Hematopoietic multipotent progenitor cell (in vitro differentiated cells): ENCODE measurements at regions not wholly inside any gene's neighbourhood (a gene's known extent, or its start where the extent isn't known, plus 50 kb on each side); places are given as distances from the start of the nearest gene placed in this dataset.
A peak's percentile ranks its signal among the peaks of the same experiment; 100 is the strongest.

Source experiments
- DNase-seq, 3 donors: peaks; one replicate each; pipeline ENCODE4 v3.0.0-alpha.2; 2011 to 2015; ENCODE audit warnings: low read depth in 2 of 3, low spot score in 2 of 3

DNA sequence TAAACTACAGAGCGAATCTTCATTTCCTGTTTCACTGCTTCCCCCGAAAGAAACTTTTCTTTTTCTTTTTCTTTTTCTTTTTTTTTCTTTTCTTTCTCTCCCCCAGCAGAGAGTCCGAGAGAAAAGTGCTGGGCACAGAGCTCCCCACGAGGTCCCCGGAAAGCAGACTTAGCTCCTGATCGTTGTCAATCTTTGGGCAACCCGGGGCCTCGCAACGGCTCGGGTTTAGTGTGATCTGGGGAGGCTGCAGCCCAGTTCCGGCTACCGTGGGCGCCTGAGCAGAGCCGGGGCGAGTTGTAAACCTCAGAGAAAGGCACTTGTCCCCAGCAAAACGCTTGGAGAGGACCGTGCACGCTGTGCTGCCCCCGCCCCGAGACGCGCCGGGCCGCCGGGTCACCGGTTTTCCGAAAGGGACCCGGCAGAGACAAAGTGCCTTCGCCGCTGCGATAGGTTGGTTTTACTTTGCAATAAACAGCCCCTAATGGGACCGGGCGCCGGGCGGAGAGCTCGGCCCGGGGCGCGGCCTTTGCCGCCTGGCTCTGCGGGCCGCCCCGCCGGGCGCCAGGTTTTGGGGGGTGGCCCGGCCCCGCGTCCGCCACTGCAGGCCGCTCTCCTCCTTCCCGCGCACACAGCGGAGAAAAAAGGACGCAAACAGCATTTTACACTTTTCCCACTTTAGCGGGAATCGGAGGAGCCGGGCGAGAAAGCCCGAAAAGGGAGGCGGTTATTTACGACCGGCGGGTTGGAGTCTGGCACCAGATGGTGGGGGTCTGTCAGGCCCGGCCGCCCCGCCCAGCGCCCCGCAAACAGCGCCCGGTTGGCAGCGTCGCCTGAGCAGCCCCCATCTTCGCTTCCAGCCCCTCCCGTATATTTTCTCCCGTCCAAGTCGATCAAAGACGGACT is 136.0 kb downstream of the INSIG2 start:
- peak in 2 of 3 donors; percentile 22 to 38 for DNase-seq

DNA sequence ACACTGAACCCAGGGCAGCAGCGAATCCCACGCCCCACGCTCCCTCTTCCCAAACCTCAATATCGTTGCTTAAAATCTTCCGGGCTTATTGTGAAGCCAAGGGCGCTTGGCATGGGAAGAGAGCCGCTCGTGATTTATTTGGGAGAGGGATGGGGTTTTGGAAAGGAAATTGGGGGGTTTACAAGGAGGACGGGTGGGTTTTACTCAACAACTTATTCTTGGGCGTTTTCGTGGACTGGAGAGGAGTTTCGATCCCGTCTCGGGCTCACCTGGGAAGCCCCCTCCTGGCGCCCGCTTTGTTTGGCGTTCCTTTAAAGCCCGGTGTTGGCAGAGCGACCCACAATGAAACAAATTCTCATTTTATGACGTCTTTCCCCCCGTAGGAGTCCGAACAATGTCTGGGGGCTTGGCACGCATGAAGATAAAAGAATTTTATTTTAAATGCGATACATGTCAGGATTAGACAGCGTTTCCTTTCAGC is 135.3 kb downstream of the INSIG2 start:
- peak in 1 of 3 donors; percentile 15 for DNase-seq

DNA sequence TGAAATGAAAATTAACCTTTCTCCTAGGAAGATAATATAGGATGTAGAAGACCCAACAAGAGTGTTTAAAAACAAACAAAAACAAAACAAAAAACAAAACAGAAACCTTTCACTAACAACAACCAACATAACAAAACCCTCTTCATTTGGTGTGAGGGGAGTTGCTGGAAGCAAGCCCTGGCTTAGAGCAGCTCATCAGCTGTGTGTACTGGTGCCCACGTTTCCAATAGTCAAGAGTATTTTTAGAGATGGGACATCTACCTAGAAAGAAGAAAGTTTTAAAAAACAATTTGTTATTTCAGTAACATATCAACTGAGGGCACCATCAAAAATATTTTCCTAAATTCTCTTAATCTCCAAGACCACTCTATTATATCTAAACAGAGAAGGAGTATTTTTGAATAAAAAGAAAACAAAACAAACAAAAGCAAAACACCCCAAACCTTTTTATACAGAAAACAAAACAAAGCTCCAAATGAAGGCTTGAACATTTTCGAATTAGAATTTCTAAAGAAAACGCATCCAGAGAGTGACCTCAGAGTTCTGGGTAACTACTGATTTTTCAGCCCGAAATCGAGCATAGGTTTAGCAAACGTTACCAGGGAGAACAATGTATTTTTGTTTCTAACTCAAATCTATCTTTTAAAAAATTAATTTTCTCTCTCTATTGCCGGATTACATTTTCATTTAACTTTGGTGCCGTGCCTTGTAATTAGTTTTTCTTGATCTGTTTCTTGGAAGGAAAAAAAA is 134.6 kb downstream of the INSIG2 start:
- DNase-seq: peak in 1 of 3 donors; percentile 34

DNA sequence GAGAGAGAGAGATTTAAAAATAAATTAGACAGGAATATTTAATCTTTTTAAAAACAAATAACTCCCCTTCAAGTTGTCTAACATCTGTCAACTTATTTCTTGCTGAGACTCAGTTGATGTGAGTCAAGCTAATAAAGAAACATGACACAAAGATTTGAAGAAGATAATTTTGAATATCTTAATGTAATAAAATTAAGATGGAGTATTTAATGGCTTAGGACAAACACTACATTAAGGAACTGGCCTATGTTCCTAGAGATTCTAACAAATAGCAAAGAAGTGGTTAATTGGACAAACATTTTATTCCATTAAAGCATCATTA is 134.0 kb downstream of the INSIG2 start:
- DNase-seq: no peak

DNA sequence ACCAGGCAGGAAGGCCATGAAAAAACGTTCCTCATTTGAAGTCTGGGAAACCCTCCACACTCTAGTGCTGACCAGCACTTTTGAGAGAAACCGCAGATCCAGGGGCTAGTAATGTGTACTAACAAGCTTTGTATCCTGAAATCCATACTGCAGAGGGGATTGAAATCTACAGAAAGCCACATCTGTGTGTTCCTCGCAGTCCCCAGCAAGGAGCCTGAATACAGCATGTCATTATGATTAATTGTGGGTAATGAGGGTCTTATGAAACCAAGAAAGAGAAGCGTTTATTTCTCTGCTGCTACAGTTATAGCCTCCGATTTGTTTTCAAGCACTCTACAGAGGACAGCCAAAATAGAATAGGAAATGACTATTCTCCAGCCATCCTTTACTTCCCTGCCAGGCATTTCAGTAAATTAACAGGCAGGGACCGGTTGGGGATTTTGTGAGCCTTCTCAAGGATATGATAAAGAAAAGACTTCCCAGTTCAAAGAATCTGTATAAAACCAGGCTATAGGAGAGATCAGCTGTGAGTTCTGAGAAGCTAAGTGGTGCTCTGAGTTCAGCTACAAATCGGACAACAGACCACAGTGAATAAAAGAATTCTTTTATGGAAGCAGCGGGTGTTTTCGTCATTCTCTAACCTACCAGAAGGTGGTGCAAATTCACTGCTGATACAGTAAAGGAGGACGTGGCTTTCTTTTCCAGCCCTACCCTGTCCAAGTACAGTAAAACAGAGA is 133.4 kb downstream of the INSIG2 start:
- DNase-seq: peak in 2 of 3 donors; percentile 64 to 83

DNA sequence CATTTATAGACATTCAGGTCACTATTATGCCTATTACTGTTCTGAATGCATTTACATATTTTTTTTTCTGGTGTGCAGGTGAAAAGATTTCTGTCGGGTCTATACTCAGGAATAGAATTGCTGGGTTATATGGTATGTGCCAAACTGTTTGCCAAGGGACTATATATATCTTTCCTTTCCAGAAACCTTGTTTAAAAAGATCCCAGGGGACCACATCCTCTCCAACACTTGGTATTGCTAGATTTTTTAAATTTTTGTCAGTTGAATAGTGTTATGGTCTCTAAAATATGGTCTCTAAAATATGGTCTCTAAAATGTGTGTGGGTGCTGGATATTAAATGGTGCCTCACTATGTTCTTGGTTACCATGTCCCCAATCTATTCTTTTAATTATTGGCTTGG is 131.3 kb downstream of the INSIG2 start:
- DNase-seq: no peak

DNA sequence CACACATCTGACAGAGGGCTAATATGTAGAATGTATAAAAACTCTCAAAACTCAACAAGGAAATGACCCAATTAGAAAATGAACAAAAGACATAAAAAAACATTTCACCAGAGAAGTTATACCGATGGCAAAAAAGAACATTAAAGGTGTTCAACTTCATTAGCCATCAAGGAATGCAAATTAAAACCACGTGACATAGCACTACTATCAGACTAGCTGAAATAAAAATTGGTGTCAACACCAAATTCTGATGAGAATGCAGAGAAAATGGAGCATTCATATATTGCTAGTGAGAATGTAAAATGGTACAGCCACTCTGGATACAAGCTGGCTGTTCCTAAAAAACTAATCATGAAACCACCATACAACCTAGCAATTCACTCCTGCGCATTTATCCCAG is 128.0 kb downstream of the INSIG2 start:
- DNase-seq: no peak

DNA sequence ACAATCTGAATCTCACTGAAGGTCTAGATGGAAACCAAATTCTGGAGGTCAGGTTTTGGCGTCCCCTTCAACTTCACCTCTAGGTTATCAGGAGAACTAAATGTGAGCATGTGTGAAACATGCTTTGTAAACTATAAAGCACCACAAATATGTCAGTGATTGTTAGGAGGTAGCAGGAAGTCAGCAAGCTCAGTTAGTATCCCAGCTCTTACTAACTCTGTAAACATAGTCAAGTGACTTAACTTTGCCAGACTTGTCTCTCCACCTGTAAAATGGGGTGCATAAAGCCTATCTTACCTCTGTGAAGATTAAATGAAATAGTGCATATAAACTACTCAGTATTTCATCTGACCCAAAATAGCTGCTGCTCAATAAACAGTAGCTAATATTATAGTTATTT is 121.5 kb downstream of the INSIG2 start:
- DNase-seq: no peak

DNA sequence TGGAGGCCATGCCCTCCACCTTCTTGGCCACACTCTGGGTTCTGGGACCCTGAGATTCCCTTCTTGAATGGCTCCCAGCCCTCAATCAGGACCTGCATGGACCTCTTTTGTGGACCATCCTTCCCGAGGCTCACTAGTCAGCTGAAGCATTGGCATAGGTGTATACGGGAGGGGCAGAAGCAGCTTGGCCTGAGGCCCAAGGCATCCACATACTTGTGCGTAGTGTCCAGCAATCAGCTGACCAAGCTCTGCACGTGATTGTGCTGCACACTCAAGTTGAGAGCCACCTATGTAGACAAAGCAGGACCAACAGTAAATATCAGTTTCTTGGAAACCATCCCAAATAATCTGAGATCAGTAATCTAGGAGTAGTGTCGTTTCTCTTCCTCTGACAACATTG is 119.6 kb downstream of the INSIG2 start:
- DNase-seq: no peak

DNA sequence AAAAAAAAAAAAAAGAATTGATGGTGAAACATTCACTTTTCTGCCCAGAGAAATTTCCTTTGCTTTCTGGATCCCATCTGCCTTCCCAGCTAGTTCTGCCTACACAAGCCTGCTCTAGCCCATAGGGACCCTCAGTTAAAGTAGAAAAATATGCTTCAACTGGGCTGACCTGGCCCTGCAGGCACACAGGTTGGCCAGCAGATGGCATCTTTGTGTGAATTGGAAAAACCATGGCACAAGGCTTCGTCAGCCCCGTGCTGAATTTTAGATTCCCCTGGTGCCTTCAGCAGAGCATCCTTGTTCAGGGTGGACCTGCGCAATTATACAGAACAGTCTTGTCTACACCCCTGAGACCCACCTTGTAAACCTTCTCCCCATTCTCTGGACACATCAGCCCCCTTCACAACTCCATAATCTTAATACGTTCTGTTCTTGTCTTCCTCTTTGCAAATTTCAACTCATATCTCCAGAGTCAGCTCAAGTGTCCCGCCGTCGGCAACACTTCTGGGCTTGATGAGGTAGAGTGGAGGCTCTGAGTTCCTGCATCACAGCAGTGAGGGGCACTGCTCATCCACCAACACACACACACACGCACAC is 114.5 kb downstream of the INSIG2 start:
- peak in 2 of 3 donors; percentile 46 to 75 for DNase-seq

DNA sequence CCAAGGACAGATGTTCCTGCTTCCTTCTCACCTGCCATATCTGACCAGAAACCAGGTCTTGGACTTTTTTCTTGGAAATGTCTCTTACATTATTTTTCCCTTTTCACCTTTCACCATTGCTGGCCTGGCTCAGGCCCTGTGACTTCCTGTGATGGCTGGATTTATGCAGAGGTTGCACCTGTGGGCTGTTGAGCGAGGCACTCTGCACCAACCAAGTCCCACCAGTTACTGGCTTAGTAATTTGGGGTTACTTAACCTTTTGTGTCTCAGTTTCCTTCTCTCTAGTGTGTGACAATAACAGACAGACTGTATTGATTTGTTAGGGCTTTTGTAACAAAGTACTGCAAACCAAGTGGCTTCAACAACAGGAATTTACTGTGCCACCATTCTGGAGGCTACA is 110.0 kb downstream of the INSIG2 start:
- no peak for DNase-seq

DNA sequence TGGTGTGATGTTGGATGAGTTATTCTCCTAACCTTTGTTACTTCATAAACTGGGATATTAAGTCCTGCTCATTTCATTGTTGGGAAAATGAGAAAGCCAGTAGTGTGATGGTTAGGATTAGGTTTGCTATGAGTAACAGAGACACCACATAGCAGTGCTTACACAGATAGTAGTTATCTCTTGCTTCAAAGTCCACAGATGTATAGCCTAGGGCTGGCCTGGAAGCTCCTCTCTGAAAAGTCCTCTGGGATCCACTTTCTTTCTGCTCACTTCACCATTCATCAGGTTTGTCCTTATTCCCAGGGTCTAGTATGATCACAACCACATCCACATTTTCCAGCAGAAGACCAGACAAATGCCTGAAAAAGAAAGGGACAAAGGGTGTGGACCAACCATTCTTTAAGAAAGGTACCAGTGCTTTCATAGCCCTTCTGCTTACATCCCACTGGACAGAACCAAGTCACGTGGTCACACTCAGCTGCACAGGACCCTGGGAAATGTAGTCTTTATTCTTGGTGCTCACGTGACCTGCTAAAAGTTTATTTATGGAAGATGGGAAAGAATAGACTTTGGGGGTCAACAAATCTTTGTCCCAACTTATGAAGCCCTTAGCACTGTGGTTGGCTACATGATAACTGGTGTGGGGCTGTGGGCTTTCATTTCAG is 108.9 kb downstream of the INSIG2 start:
- peak in 1 of 3 donors; percentile 9 for DNase-seq

DNA sequence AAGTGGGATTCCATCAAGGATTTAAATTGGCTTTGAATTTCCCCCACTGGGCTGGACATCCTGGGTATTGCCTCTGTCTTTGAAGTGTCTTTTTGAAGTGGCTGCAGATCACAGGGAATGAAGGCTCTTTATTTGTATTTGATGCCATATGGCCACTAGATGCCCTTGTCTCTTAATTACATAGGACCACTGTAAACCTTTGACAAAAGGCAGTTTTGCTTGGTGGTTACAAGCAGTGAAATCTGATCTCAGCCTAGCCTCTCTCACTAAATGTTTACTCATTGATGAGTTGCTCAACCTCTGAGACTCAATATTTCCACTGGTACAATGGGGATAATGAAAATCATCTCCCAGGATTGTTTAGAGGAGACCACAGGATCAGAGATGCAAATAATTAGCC is 102.2 kb downstream of the INSIG2 start:
- no peak for DNase-seq

DNA sequence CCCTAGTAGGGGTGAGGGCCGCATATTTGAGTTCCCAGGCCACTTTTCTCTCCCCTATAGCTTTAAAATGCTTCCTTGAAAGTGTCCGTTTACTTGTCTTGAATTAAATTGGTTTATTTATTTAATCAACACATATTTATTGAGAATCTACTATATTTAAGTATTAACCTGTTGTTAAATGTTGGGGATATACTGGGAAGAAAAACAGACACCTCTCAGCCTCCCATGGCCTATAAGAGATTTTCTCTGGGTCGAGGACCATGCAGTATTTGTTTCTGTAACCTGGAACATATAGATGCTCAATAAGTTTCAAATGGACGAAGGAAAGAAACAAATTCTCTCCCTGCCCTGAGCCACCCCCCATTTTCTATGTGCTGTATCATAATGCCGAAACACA is 98.6 kb downstream of the INSIG2 start:
- DNase-seq: no peak

DNA sequence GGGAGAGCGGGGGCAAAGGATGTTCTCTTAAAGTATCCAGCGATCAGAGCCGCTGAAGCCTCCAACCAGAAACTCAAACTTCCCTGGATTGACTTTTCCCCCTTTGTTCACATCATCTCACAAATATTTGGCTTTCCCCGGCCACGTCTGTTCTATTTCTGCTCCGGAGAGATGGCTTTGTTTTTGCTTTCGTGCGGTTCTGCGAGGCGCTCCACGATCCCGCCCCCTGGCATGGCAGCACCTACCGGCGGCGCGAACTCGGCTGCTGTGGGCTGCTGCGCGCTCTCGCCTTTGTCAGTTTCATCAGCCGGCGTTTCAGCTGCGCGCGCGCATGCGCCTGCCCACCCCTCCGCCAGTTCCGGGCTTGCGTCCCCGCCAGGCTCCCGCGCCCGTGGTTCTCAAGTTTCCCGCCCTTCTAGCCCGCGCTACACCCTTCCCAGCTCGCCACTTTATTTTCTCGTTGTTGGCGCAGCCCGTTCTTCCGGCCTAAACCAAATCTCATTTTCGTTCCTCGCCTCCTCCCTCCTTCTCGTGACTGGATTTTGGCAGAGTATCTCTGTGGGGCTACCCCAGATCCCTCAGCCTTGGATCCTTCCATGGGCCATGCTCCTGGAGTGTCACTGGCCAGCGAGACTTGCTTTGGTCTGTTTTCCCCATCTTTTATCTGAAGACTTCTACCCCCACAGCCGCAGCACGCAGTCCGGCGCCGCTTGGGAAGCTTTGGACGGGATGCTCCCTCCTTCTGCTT is 98.0 kb downstream of the INSIG2 start:
- DNase-seq: peak; percentile 71 to 86 (median 84)

DNA sequence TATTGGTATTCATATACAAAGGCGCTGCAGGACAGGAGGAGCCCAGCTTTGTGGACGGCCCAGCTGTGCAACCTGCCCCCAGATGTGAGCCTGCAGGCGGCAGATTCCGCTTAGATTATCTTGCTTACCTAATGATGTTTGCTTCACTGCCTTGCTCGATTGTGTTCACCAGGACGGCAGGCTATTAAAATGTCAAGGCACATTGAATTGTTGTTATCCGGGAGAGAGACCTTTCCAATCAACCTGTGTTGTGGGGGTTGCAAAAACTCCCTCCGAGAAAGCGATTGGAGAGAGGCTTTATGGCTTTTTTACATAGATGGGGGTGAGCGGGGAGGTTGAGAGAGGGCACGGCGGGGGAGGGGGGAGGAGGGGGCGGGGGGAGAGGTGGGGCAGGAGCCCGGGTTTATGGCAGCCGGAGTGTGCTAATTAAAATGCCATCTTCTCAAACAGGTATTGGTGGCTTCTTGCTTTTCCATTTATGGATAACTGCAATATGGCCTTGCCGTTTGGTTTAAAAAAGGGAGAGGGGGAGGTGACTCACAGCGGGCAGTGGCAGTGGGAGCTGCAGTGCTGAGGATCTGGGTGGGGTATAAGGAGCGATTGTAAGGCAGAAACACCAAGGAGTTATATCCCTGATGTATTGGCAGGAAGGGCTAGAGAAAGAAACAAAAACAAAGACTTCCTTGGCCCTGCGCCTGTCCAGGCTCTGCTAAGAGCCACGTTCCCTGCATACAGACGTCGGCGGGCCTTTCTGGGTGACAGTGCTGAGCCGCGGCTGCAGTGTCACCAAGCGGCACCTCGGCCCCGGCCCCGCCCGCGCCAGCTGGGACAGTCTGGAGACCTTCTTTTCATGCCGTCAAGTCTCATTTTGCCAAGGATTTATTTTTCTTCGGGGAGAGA is 97.2 kb downstream of the INSIG2 start:
- peak in 2 of 3 donors; percentile 37 to 48 for DNase-seq

DNA sequence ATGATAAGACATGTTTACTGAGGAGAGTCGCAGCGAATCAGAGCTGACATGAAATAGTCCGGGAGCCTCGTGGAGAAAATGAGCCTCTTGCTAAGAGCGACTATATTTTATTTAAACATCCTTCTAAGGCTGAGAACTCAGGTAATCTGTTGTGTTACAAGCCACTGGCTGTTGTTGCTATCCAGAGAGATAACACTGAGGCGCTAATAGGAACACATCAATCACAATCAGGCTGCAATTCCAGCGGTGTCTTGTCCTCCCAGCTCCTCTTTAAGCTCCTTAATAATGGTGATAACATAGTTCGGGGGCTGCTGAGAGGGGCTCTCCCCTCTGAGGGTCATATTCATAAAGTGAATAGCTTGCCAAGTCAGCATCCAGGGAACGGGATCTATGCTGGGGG is 95.1 kb downstream of the INSIG2 start:
- DNase-seq: no peak

DNA sequence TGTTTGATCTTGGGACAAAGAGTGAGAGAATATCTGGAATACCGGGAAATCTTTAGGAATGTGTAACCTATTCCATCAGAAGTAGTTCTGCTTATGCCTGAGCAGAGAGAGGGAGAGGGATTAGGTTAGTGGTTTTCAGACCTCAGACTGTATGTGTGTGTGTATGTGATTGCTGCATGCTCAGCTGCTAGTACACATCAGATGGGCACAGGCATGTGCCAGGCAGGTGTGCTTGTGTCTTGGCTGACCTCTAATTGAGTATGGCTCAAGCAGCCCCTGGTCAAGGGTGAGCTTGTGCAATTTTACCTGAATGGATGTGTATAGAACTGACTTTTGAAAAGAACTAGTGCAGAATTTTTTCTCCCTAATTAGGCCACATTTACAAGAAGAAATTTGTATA is 91.2 kb downstream of the INSIG2 start:
- DNase-seq: no peak

DNA sequence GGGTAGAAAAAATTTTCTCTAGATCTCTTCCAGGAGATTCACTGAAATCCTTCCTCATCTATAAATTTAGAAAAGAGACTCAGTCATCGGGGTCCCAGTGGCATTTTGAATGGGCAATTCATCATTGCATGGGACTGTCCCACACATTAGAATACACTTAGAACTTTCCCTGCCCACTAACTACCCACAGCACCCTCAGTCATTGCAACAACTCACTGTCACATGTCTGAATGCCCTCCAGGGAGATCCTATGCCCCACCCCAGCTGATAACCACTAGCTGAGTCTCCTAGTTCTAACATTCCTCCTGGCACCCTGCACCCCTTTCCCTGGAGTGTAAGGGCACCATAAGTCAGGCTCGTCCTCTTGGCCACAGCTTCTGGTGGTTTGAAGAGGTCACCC is 89.6 kb downstream of the INSIG2 start:
- DNase-seq: no peak
